SK-N-SH (cell line): ENCODE measurements at regions not wholly inside any gene's neighbourhood (a gene's known extent, or its start where the extent isn't known, plus 50 kb on each side); places are given as distances from the start of the nearest gene placed in this dataset.

Experiments used
- CTCF ChIA-PET: fragments of 300-600, 350-600 bp; formaldehyde crosslinking; extraction: SDS; loops from one replicate; lab custom pipeline; 2021; lab: Yijun Ruan, JAX
- POLR2A ChIA-PET: fragments of 350-600 bp; sonication (Branson Sonifier 250); formaldehyde crosslinking; extraction: SDS; loops from one replicate; lab custom pipeline; 2020; ENCODE audit warnings: antibody characterized with exemption, inconsistent platforms; lab: Yijun Ruan, JAX
- DNase-seq: peaks from one replicate; pipeline ENCODE4 v3.0.0; 2012
- H2AFZ ChIP-seq: fragments of 200-600 bp; sonication (generic); 2 replicates; pipeline ENCODE4 v1.8.1; 2016; ENCODE audit warnings: antibody characterized with exemption, mild to moderate bottlenecking, low read depth
- H3F3A ChIP-seq: fragments of 200-600 bp; sonication (generic); replicated peaks from 2 replicates; pipeline ENCODE3; 2016; ENCODE audit warnings: antibody characterized with exemption, mild to moderate bottlenecking; ENCODE audit not compliant: insufficient read depth
- H3K27ac ChIP-seq, 2 experiments: fragments of 200-500 bp in 1 of 2; fragments of 200-600 bp in 1 of 2; sonication (Bioruptor generic) in 1 of 2; sonication (generic), shearing (Covaris generic) in 1 of 2; 2 replicates each; pipeline versions ENCODE4 v1.5.1 to v1.6.1; 2014 to 2016; ENCODE audit warnings: low read depth in 2 of 2, inconsistent platforms in 1 of 2, low read length in 1 of 2, mild to moderate bottlenecking in 1 of 2, mixed read lengths in 1 of 2
- H3K27me3 ChIP-seq: fragments of 200-600 bp; sonication (generic), shearing (Covaris generic); 2 replicates; pipeline ENCODE4 v1.6.1; 2016; ENCODE audit warnings: mixed run types; ENCODE audit not compliant: insufficient read depth
- H3K36me3 ChIP-seq, 2 experiments: fragments of 200-500 bp in 1 of 2; fragments of 200-600 bp in 1 of 2; sonication (Bioruptor generic) in 1 of 2; sonication (generic) in 1 of 2; replicated peaks in 1 of 2; 2 replicates each; pipeline versions ENCODE3 to v1.5.1; 2014 to 2016; ENCODE audit warnings: low read length in 1 of 2, mild to moderate bottlenecking in 1 of 2; ENCODE audit not compliant: insufficient read depth in 2 of 2, control insufficient read depth in 1 of 2
- H3K4me1 ChIP-seq, 2 experiments: fragments of 200-500 bp in 1 of 2; fragments of 200-600 bp in 1 of 2; sonication (Bioruptor generic) in 1 of 2; sonication (generic), shearing (Covaris generic) in 1 of 2; 2 replicates each; pipeline versions ENCODE4 v1.5.1 to v1.6.1; 2014 to 2016; ENCODE audit warnings: low read depth in 1 of 2, low read length in 1 of 2, mixed run types in 1 of 2; ENCODE audit not compliant: insufficient read depth in 2 of 2, control insufficient read depth in 1 of 2
- H3K4me2 ChIP-seq: fragments of 200-600 bp; sonication (generic), shearing (Covaris generic); 2 replicates; pipeline ENCODE4 v1.6.1; 2017; ENCODE audit warnings: mixed run types
- H3K4me3 ChIP-seq, 2 experiments: fragments of 200-500 bp in 1 of 2; fragments of 200-600 bp in 1 of 2; sonication (Bioruptor generic) in 1 of 2; sonication (generic), shearing (Covaris generic) in 1 of 2; 2 replicates each; pipeline versions ENCODE4 v1.5.1 to v1.8.1; 2014 to 2016; ENCODE audit warnings: low read depth in 2 of 2, inconsistent platforms in 1 of 2, low read length in 1 of 2, mild to moderate bottlenecking in 1 of 2, mixed read lengths in 1 of 2, moderate library complexity in 1 of 2
- H3K79me2 ChIP-seq: fragments of 200-600 bp; sonication (generic); 2 replicates; pipeline ENCODE4 v1.8.1; 2017; ENCODE audit warnings: mild to moderate bottlenecking; ENCODE audit not compliant: insufficient read depth
- H3K9ac ChIP-seq: fragments of 200-600 bp; sonication (generic); 2 replicates; pipeline ENCODE4 v1.6.1; 2017; ENCODE audit warnings: mixed run types
- H3K9me2 ChIP-seq: fragments of 200-600 bp; sonication (generic); 2 replicates; pipeline ENCODE4 v1.6.1; 2017; ENCODE audit warnings: mixed run types
- H3K9me3 ChIP-seq: fragments of 200-600 bp; sonication (generic); 2 replicates; pipeline ENCODE4 v1.6.1; 2017; ENCODE audit warnings: mixed run types, mild to moderate bottlenecking, moderate library complexity
- H4K20me1 ChIP-seq: fragments of 200-600 bp; sonication (generic); 2 replicates; pipeline ENCODE4 v1.6.1; 2017; ENCODE audit warnings: mild to moderate bottlenecking, mixed run types; ENCODE audit not compliant: insufficient read depth
- ELF1 ChIP-seq: IDR thresholded peaks from 2 replicates; pipeline ENCODE4 v1.4.0; 2012
- EP300 ChIP-seq, 2 experiments: IDR thresholded peaks; 2 replicates each; pipeline versions ENCODE4 v1.4.0 to v1.6.1; 2012; ENCODE audit warnings: borderline replicate concordance in 1 of 2, low read depth in 1 of 2, low read length in 1 of 2
- EZH2phosphoT487 ChIP-seq: fragments of 200-600 bp; sonication (generic); IDR thresholded peaks from 2 replicates; pipeline ENCODE4 v1.6.1; 2017; ENCODE audit warnings: low read depth, mixed run types, mild to moderate bottlenecking, antibody characterized with exemption, moderate library complexity, borderline replicate concordance
- FOSL2 ChIP-seq: IDR thresholded peaks from 2 replicates; pipeline ENCODE4 v1.4.0; 2012; ENCODE audit warnings: low read depth, mild to moderate bottlenecking, moderate library complexity, borderline replicate concordance
- FOXJ3 ChIP-seq: sonication (generic); formaldehyde crosslinking; IDR thresholded peaks from 2 replicates; pipeline ENCODE4 v1.5.1; 2020; ENCODE audit warnings: mild to moderate bottlenecking, missing genetic modification reagents
- GABPA ChIP-seq: IDR thresholded peaks from 2 replicates; pipeline ENCODE4 v1.4.0; 2012; ENCODE audit warnings: low read depth, mild to moderate bottlenecking
- GATA2 ChIP-seq: sonication (generic); formaldehyde crosslinking; IDR thresholded peaks from 2 replicates; pipeline ENCODE4 v1.5.0; 2020; ENCODE audit warnings: mild to moderate bottlenecking, missing genetic modification reagents
- MXI1 ChIP-seq: IDR thresholded peaks from 2 replicates; pipeline ENCODE4 v1.6.1; 2012; ENCODE audit warnings: mild to moderate bottlenecking, low read depth, low read length, improper control_type of control experiment
- PBX3 ChIP-seq: IDR thresholded peaks from 2 replicates; pipeline ENCODE4; 2012
- RAD21 ChIP-seq: IDR thresholded peaks from 2 replicates; pipeline ENCODE4 v1.6.1; 2012; ENCODE audit warnings: mild to moderate bottlenecking, low read length
- RFX5 ChIP-seq: IDR thresholded peaks from 2 replicates; pipeline ENCODE4 v1.6.1; 2012; ENCODE audit warnings: mild to moderate bottlenecking, improper control_type of control experiment, low read length
- TEAD4 ChIP-seq: IDR thresholded peaks from 2 replicates; pipeline ENCODE4 v1.4.0; 2012; ENCODE audit warnings: mild to moderate bottlenecking, borderline replicate concordance; ENCODE audit not compliant: insufficient read depth
- WGBS: methylation state at CpG from one replicate; pipeline ENCODE4 v1.1.6; 2017; ENCODE audit warnings: low lambda C conversion rate; 5-methylcytosine and 5-hydroxymethylcytosine counted together
- TF ChIP-seq, protein P1 (sequence below): IDR thresholded peaks from 2 replicates; pipeline ENCODE4 v1.6.1; 2012; ENCODE audit warnings: mild to moderate bottlenecking, low read depth, low read length, moderate library complexity

DNA sequence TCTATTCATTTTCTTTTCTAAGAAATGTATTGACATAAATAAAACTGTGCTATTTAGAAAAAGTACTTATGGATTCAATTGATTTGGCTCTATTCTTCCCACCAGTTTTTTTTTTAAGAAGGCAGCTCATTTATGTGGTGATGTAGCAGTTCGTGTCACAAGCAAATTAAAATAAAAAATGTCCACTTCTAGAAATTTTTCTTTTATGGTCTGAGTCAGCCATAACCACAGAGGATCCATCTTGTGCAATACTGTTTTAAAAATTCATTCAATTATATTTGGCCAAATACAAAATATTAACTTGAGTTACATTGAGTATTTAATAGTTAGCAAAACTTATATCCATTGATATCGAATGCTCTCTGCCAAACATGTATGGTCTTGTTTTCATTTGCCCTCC, 207.9 kb upstream of the FAT1 start (continued):
- no peak for TF ChIP-seq PBX3

DNA sequence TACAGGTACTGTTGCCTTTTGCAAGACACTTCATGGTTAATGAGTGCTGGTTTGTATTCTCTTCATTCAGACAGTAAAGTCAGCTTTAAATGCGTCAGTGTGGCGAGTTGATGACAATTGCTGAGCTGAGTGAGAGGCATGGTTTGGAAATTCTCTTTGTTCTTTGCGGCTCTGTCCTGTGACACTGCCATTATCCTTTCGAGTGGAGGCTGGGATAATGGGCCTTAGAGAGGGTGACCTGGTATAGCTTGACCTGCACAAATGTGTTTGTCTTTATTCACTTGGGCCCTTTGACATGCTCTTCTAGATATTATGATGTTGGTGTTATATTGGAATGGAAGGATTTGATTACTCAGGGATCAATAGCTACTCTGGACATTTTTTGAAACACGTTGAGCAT, 208.5 kb upstream of the FAT1 start:
- H3K9ac ChIP-seq: no peak overlapping the region
- H3K4me2 ChIP-seq: no peak overlapping the region
- H3K9me2 ChIP-seq: no peaks in the 10 kb centered on the region
- H4K20me1 ChIP-seq: no peaks in the 10 kb centered on the region
- no peaks in the 10 kb centered on the region for H3K27me3 ChIP-seq
- no peaks in the 10 kb centered on the region for H3K36me3 ChIP-seq
- ChIA-PET POLR2A (no interaction called here), CTCF (no interaction called here)
- WGBS: 38% methylated on average over 5 of the region's 5 CpGs
- no peak overlapping the region for H2AFZ ChIP-seq
- no peak overlapping the region for H3K4me3 ChIP-seq
- H3K4me1 ChIP-seq: peaks cover 0 to 11% of the 10 kb centered on the region in 2 experiments; a peak in 2 of 4 replicates
- no peaks in the 10 kb centered on the region for H3K79me2 ChIP-seq
- H3F3A ChIP-seq: no peaks in the 10 kb centered on the region
- DNase-seq: no peak
- TF ChIP-seq RFX5 (no peak), ELF1 (no peak), EZH2phosphoT487 (no peak), GABPA (no peak), PBX3 (no peak), MXI1 (no peak), FOXJ3 (CRISPR knock-in tag) (no peak), FOSL2 (no peak), GATA2 (CRISPR knock-in tag) (no peak), RAD21 (no peak), EP300 (IDR thresholded peaks at IDR 0.05; ENCODE audit: borderline replicate concordance in 1 of 2, low read depth in 1 of 2, low read length in 1 of 2) (no peak), TEAD4 (no peak)
- TF ChIP-seq, protein P1, sequence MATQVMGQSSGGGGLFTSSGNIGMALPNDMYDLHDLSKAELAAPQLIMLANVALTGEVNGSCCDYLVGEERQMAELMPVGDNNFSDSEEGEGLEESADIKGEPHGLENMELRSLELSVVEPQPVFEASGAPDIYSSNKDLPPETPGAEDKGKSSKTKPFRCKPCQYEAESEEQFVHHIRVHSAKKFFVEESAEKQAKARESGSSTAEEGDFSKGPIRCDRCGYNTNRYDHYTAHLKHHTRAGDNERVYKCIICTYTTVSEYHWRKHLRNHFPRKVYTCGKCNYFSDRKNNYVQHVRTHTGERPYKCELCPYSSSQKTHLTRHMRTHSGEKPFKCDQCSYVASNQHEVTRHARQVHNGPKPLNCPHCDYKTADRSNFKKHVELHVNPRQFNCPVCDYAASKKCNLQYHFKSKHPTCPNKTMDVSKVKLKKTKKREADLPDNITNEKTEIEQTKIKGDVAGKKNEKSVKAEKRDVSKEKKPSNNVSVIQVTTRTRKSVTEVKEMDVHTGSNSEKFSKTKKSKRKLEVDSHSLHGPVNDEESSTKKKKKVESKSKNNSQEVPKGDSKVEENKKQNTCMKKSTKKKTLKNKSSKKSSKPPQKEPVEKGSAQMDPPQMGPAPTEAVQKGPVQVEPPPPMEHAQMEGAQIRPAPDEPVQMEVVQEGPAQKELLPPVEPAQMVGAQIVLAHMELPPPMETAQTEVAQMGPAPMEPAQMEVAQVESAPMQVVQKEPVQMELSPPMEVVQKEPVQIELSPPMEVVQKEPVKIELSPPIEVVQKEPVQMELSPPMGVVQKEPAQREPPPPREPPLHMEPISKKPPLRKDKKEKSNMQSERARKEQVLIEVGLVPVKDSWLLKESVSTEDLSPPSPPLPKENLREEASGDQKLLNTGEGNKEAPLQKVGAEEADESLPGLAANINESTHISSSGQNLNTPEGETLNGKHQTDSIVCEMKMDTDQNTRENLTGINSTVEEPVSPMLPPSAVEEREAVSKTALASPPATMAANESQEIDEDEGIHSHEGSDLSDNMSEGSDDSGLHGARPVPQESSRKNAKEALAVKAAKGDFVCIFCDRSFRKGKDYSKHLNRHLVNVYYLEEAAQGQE: no peak
- no peak overlapping the region for H3K27ac ChIP-seq
- H3K9me3 ChIP-seq: no peaks in the 10 kb centered on the region
